ENCODE measurements at regions not wholly inside any gene's neighbourhood (a gene's known extent, or its start where the extent isn't known, plus 50 kb on each side); places are given as distances from the start of the nearest gene placed in this dataset.

DNA sequence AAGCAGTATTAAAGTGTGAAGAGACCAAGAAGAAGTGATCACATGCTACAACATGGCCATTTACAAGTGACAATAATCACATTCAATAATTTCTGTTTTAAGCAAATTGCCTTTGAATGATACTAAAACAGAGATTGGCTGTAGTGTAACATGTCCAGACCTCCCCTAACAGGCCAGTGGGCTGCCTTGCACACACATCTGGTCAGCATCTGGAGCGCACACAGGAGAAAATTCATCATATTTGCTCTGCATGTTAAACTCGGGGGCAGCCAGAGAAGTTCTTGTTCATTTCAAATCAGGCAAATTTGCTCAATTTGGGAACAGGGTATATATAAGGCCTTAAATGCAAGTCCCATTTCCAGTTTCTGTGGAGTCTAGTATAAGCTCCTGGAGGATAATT lies 111.1 kb upstream of the FBXL7 start:
- TF ChIP-seq CTCF (conservative IDR thresholded peaks at IDR 0.05; ENCODE audit: low read depth, low read length): no peak
- TF ChIP-seq EZH2 (IDR thresholded peaks at IDR 0.05; ENCODE audit: borderline replicate concordance, low read depth, low read length, poor library complexity, severe bottlenecking): no peak
